NCI-H345 treated with DMSO at 0.1 percent for 48 hours (cell line): ENCODE measurements at regions not wholly inside any gene's neighbourhood (a gene's known extent, or its start where the extent isn't known, plus 50 kb on each side); places are given as distances from the start of the nearest gene placed in this dataset.

Experiments used
- DNase-seq: peaks from one replicate; lab custom pipeline; 2025; ENCODE audit not compliant: unreplicated experiment; lab: John Stamatoyannopoulos, UW

DNA sequence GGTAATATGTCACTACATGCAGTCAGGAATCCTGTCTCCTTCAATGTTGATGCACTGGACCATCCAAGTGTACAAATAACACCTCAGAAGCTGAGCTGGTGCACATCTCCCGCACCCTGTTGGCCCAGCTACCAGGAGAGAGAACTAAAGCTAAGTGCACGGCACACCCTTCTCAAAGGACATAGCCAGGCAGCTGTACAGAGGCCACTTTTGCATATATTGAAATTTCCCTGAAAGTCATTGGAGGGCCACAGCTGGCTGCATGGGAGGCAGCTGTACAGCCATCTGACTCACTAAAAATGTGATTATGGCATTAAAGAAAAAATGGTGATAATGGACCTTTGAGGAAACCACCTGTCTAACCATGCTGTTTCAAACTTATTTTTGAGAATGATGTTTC lies 441.7 kb downstream of the CBLN2 start:
- no peak for DNase-seq

DNA sequence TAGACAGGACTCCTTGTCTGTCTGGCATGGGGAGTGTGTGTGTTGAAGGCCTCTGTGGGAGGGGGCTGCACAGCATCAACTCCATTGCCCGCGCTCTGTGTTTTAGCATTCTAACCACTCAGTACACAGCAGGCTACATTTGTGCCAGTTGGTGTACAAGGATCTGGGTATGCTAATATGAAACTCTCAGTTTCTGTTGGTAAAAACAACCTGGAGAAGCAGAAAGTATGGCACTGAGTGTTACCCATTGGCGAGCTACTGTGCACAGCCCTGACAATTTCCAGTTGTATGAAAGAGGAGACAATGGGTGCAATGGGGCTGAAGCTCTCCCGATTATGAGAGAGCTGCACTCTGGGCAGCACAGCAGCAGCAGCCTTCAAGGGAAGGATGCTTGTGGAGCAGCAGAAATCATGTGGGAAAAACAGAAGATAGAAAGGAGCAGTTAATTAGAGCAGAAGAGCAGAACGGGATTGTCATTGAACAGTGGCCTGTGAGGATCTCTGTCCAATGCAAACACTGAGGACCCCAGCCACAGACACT lies 443.6 kb downstream of the CBLN2 start:
- no peak for DNase-seq

DNA sequence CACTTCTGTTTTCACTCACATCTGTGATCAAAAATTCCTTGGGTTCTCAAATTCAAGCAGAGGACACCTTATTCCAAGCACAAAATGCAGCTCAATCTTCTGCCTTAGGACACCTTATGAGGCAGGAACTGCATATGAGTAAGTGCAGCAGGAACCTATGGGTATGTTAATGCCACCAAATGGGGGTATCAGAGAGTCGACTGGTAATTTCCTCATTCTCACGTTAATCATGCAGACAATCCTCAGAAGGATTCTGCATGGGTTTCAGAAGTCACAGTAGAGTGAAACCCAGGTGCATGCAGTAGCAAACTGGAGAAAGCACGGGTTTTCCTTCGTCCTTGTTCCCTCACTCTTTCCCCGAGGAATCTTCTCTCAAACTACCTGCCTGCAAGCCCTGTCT lies 452.8 kb downstream of the CBLN2 start:
- DNase-seq = no peak

GRCh38 chr18:72089432-72089831 lies 454.7 kb downstream of the CBLN2 start:
- DNase-seq = no peak

DNA sequence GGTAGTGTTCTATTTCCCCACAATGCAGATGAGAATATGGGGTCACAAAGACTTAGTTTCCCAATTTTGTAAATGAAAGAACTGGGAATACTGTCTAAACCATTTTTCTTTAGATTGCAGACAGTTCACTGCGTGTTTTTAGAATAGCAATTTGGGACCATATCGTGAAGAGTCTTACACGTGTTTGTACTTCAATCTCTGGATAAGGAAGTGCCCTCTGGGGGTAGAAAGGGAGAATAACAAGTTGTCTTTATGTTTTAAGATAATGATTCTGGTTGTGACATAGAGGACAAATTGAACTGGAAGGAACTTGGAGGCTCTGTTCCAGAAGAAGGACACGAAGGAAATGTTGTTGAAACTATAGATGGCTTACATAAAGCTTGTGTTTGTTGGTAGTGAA lies 457.7 kb downstream of the CBLN2 start:
- DNase-seq = no peak

DNA sequence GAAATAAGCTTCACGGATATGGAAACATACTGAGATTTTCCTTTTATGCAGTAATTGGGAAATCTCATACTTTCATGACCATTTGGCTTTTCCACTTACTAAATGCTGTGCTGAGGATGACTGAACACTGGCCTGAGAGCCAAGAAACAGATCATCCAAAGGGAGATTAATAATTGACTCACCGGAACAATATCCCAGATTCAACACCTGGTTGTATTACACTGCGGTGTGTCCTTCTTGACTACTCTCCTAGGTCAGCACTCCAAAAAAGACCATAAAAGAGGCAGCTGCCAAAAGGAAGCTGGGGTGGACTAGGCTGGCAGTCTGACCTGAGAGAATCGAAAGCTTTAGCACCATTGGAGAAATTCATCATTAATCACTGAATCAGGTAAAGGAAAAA lies 469.1 kb downstream of the CBLN2 start:
- no peak for DNase-seq

GRCh38 chr18:72063001-72063400 lies 481.1 kb downstream of the CBLN2 start:
- peak; percentile 85 for DNase-seq

DNA sequence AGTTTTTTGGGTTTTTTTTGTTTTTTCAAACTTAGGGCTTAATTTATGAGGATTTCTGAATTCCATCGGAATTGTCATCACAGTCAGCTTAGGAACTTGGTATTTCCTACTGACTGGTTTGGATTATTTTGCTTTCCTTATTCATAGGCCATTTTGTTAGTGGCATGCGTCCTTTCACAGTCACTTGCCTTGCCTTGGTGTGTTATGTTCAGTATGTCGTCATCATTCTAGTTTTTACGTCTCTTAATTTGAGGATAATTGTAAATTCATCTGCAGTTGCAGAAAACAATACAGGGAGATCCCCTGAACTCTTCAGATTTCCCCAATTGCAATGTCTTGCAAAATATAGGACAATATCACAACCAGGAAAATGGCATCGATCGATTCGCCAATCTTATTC lies 485.3 kb downstream of the CBLN2 start:
- no peak for DNase-seq

DNA sequence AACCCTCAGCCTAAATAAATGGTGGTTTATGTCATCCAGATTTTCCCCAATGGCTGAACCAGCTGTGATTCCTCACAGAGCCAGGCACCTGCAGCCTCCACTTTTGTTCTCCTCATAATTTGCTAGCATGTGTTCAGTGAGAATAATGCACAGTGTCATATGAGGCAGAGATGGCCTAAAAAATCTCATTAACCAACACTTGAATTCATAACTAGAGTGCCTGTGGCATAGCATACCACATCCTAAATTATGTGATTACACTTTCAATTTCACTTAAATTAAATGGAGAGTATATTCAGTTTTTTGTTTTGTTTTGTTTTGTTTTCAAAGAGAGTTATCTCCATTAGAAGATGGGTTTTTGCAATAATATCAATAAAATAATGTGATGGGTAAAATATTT lies 488.0 kb downstream of the CBLN2 start:
- no peak for DNase-seq

- no peak for DNase-seq
Observed at GRCh38 chr18:72041313-72042032, 502.7 kb downstream of the CBLN2 start.

DNA sequence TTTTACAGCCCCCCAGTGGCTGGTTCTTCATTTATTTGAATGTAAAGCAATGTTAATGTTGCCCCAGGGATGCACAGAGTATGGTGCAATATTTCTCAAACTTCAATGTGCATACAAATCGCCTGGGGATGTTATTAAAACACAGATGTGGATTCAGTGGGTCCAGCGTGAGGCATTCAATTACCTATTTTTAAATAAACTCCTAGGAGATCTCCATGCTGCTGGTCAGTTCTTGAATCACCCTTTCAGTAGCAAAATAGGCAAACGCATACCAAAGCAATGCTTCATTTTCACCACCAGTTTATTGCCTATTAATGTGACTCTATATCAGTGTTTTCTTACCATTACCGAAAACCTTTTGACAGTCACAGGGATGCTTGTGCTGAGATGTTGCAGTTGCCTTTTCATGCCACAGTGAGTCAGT lies 530.7 kb downstream of the CBLN2 start:
- no peak for DNase-seq

DNA sequence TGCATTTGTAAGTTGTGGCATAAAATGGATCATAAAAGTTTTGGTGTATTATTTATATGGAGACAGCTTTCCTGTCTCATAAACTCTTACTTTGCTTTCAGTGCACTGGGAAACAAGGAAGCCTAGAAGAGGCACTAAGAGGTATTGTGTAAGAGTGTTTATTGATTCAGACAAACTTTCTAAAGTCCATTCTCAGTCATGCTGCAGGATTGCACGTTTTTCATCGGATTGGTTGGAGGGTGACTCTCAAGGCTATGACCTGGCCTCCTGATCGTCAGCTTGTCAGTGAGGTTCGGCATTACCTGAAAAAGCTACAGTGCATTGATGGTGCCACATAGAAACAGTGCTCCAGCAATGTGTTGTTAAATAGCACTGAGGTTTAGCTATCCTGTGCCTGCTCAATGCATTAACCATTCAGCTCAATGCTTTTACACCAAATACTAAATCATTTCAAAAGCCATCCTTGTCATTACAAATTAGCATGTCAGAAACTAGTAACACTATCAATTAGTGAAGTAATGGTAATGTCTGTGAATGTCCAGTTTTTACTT lies 545.5 kb downstream of the CBLN2 start:
- no peak for DNase-seq

GRCh38 chr18:71995904-71996465 lies 548.2 kb downstream of the CBLN2 start:
- no peak for DNase-seq

- DNase-seq = no peak
Observed at GRCh38 chr18:71994273-71994672, 549.9 kb downstream of the CBLN2 start.

- DNase-seq = no peak
Observed at GRCh38 chr18:71989616-71990015, 554.5 kb downstream of the CBLN2 start.

DNA sequence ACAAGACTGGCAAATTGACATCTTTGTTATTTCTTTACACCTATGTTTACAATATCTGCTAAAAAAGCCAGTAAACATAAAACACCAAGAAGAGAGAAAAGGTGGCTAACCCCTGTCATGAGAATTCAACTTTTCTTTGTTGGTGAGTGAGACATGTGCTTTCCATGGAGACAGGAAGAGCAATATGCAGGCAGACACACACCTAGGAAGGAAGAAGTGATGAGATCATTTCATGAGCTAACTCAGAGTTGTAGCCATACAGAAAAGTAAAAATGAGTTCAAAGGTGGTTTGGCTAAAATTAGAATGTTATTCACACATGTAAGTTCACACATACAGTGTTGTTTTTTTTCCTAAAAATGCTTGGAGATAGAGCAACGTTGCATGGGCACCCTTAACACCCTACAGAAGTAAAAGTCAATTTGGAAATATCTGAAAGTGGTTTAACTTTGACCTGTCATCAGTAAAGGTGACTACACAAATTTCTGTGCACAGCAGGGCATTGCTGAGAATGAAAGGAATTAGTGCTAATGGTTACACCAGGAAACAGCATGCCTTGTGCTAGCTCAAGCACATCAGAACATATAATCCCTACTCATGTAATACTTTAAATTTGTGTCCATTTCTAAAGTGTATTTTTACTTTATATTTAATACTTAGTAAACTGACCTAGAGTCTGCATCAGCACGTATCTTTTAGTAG lies 557.6 kb downstream of the CBLN2 start:
- DNase-seq = no peak

DNA sequence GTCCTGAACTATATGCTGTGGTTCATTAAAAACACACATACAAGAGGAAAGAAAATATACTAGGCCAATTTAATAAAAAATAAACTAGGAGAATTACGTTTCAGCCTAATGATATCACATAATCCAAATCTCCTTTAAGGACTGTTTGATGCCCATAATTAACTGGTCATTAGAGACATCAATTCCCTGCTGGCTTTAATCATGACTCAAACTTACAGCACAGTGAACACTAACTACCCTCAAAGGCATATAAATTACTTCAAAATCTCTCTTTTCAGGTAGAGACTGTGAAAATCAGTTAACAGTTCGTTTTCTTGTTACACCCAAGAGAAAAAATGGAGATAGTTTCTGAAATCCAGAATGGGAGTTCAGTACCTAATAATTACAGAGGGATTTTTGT lies 567.4 kb downstream of the CBLN2 start:
- no peak for DNase-seq

DNA sequence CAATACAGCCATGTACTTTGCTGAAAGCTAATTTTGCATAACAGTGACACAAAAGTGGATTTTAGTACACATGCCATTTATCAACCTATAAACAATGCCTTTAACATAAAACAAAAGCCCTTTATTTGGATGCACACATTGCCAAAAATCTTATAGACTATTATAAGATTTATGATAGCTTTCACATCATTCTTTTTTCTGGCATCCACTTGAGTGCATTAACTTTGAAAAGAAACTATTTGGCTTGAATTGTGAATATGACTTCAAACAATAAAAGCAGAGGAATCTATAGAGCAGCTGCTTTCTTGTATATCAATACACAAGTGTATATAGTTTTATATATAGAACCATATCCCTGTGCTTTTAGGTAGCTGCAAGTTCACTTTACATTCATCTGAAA lies 577.4 kb downstream of the CBLN2 start:
- DNase-seq = no peak

- no peak for DNase-seq
Observed at GRCh38 chr18:71958605-71959004, 585.5 kb downstream of the CBLN2 start.

- DNase-seq = no peak
Observed at GRCh38 chr18:71951001-71951400, 593.1 kb downstream of the CBLN2 start.

GRCh38 chr18:71942433-71942832 lies 601.7 kb downstream of the CBLN2 start:
- no peak for DNase-seq

- no peak for DNase-seq
Observed at GRCh38 chr18:71939483-71939882, 604.7 kb downstream of the CBLN2 start.
